Mesothelial cell of epicardium (in vitro differentiated cells): ENCODE measurements at regions not wholly inside any gene's neighbourhood (a gene's known extent, or its start where the extent isn't known, plus 50 kb on each side); places are given as distances from the start of the nearest gene placed in this dataset.
A peak's percentile ranks its signal among the peaks of the same experiment; 100 is the strongest.
"Not testable (repeated sequence)": the region's sequence is repeated elsewhere in the genome, so short reads cannot be mapped to it uniquely, and the experiment has no call there.

Experiments used
- DNase-seq, 2 experiments: peaks; one replicate each; pipeline ENCODE4 v3.0.0; 2021; ENCODE audit warnings: low spot score in 2 of 2; ENCODE audit not compliant: unreplicated experiment in 2 of 2
- H3K27ac Mint-ChIP-seq: 2 replicates; pipeline ENCODE4 v1.8.0; 2021; ENCODE audit warnings: mixed read lengths
- H3K27me3 Mint-ChIP-seq: 2 replicates; pipeline ENCODE4 v1.8.0; 2021; ENCODE audit warnings: low read depth, mixed read lengths
- H3K36me3 Mint-ChIP-seq: 2 replicates; pipeline ENCODE4 v1.8.0; 2021; ENCODE audit warnings: mixed read lengths
- H3K4me1 Mint-ChIP-seq: 2 replicates; pipeline ENCODE4 v1.8.0; 2021; ENCODE audit warnings: mixed read lengths
- H3K4me3 Mint-ChIP-seq: 2 replicates; pipeline ENCODE4 v1.8.0; 2021; ENCODE audit warnings: mild to moderate bottlenecking, moderate library complexity, mixed read lengths
- H3K9me3 Mint-ChIP-seq: 2 replicates; pipeline ENCODE4 v1.8.0; 2021; ENCODE audit warnings: mixed read lengths
- CTCF ChIP-seq: fragments of 200-600 bp; sonication (generic); IDR thresholded peaks from one replicate; pipeline ENCODE4 v1.5.0; 2021; ENCODE audit warnings: antibody characterized with exemption; ENCODE audit not compliant: unreplicated experiment

- peak overlapping the region; percentile 84 for H3K27ac Mint-ChIP-seq
- DNase-seq = no peak
- no peak for TF ChIP-seq CTCF
- H3K4me3 Mint-ChIP-seq = no peak overlapping the region
- H3K9me3 Mint-ChIP-seq = peaks cover 27% of the 10 kb centered on the region
- peaks cover 32% of the 10 kb centered on the region for H3K4me1 Mint-ChIP-seq
- no peaks in the 10 kb centered on the region for H3K27me3 Mint-ChIP-seq
- H3K36me3 Mint-ChIP-seq = peaks cover 15% of the 10 kb centered on the region
Measured at GRCh38 chr15:94858011-94858410, 626.6 kb downstream of the MCTP2 start.

DNA sequence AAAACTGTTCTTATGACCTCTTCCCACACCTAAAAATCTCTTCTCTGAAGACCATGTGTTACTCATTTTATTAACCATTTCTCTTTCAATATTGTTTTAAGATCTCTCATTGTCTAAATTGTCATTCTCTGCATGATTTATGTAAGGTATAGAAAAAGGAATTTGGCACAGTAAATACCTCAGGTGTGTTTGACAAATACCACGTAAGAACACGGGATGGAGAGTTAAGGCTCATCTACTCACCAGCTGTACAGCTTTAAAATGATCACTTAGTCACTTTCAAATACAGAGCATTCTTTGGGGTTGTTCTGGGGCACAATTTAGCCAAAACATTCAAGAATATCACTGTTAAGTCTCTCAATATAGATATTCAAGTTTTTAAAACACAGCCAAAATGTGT is 627.1 kb downstream of the MCTP2 start:
- H3K36me3 Mint-ChIP-seq = peaks cover 15% of the 10 kb centered on the region
- H3K27me3 Mint-ChIP-seq = no peaks in the 10 kb centered on the region
- DNase-seq = no peak
- no peak overlapping the region for H3K4me3 Mint-ChIP-seq
- TF ChIP-seq CTCF = no peak
- H3K27ac Mint-ChIP-seq = peak overlapping the region; percentile 84
- peaks cover 27% of the 10 kb centered on the region for H3K9me3 Mint-ChIP-seq
- H3K4me1 Mint-ChIP-seq = peaks cover 32% of the 10 kb centered on the region

DNA sequence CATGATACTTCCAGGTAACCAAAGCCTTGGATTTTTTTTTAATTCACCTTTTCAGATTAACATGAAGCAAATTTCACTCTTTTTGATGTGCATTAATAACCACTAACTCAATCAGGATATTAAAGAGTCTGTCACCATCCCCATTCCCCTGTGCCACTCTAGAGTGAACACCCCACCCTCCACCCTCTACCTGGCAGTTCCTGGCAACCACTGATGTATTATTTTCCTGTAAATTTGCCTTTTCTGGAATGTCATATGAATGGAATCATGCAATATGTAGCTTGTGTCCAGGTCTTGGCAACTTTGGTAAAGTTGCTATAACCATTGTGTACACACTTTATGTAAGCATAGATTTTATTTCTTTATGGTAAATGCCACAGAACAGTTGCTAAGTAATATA is 627.6 kb downstream of the MCTP2 start:
- Mint-ChIP-seq H3K36me3 (peaks cover 15% of the 10 kb centered on the region), H3K27ac (peak overlapping the region; percentile 84), H3K4me3 (no peak overlapping the region), H3K9me3 (peaks cover 27% of the 10 kb centered on the region), H3K4me1 (peaks cover 32% of the 10 kb centered on the region), H3K27me3 (no peaks in the 10 kb centered on the region)
- no peak for TF ChIP-seq CTCF
- DNase-seq = no peak

GRCh38 chr15:94864600-94864999 is 633.2 kb downstream of the MCTP2 start:
- H3K27me3 Mint-ChIP-seq = no peaks in the 10 kb centered on the region
- no peak overlapping the region for H3K27ac Mint-ChIP-seq
- no peak for TF ChIP-seq CTCF
- H3K36me3 Mint-ChIP-seq = peaks cover 23% of the 10 kb centered on the region
- no peak overlapping the region for H3K4me3 Mint-ChIP-seq
- no peak for DNase-seq
- peaks cover 53% of the 10 kb centered on the region for H3K9me3 Mint-ChIP-seq
- peaks cover 6% of the 10 kb centered on the region for H3K4me1 Mint-ChIP-seq

DNA sequence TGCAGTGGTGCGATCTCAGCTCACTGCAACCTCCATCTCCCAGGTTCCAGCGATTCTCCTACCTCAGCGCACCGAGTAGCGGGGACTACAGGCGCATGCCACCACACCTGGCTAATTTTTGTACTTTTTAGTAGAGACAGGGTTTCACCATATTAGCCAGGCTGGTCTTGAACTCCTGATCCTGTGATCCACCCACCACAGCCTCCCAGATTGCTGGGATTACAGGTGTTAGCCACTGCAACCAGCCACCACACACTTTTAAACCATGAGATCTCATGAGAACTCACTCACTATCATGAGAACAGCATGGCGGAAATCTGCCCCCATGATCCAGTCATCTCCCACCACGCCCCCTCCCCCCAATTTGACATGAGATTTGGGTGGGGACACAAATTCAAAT is 636.9 kb downstream of the MCTP2 start:
- Mint-ChIP-seq H3K9me3 (peaks cover 47% of the 10 kb centered on the region), H3K36me3 (peaks cover 12% of the 10 kb centered on the region)
- H3K27me3 Mint-ChIP-seq, DNase-seq, H3K27ac Mint-ChIP-seq, H3K4me1 Mint-ChIP-seq, H3K4me3 Mint-ChIP-seq: not testable (repeated sequence)

GRCh38 chr15:94875550-94875949 is 644.2 kb downstream of the MCTP2 start:
- Mint-ChIP-seq H3K4me1 (peaks cover 3% of the 10 kb centered on the region), H3K36me3 (peaks cover 2% of the 10 kb centered on the region), H3K27me3 (no peaks in the 10 kb centered on the region), H3K4me3 (no peak overlapping the region), H3K9me3 (peaks cover 28% of the 10 kb centered on the region), H3K27ac (no peak overlapping the region)
- DNase-seq = no peak
- no peak for TF ChIP-seq CTCF
